OCI-LY3 (cell line): ENCODE measurements at regions not wholly inside any gene's neighbourhood (a gene's known extent, or its start where the extent isn't known, plus 50 kb on each side); places are given as distances from the start of the nearest gene placed in this dataset.

Experiments
- CTCF ChIP-seq: fragments of 200-600, 300-600 bp; sonication (generic); IDR thresholded peaks from 2 replicates; pipeline ENCODE4 v1.5.1; 2014; ENCODE audit warnings: antibody characterized with exemption, low read length, low read depth
- EZH2phosphoT487 ChIP-seq: fragments of 200-600 bp; shearing (Covaris generic); IDR thresholded peaks from 2 replicates; pipeline ENCODE4 v1.6.1; 2018; ENCODE audit warnings: antibody characterized with exemption, mixed run types, low read depth

- TF ChIP-seq EZH2phosphoT487: no peak
- no peak for TF ChIP-seq CTCF
Observed at GRCh38 chr20:60599381-60599780, 641.2 kb downstream of the CDH26 start.
